ENCODE measurements at regions not wholly inside any gene's neighbourhood (a gene's known extent, or its start where the extent isn't known, plus 50 kb on each side); places are given as distances from the start of the nearest gene placed in this dataset.
"Not testable (repeated sequence)": the region's sequence is repeated elsewhere in the genome, so short reads cannot be mapped to it uniquely, and the experiment has no call there.

DNA sequence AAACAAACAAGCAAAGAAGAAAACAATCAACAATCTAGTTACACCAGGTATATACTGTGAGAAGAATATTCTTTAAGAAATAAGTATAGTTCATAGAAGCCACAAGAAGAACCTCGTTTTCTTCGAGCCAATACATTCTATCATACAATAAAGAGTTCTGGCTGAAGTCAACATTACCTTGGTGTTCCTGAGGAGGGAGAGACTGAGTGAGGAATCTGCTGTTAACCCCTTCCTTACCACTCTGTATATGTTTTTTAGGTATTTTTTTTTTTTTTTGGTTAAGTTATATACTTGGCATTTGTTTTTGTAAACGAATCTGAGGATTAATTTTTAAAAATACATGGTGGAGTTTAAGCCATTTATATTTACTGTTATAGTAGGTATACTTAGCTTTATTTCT, 412.5 kb downstream of the NUP35 start:
- DNase-seq, result no peak

DNA sequence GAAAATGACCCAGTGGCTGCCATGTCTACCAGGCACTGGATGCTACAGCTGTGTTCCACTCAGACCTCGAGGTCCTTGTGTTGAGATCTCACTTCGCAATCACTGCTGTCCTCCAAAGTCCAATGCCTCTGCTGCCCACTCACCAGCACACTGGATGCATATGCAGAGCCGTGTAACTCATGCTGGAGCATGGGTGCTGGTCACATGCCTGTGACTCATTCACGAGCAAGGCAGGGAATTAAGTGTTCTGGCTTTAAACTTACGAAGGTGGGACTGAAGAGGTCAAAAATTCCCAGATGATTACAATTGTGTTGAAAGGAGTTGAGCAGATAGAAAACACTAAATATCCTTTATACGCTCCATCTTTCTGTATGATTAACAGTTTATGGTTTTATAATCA, 417.5 kb downstream of the NUP35 start:
- no peak for DNase-seq

- DNase-seq, result no peak
Measured at GRCh38 chr2:183542606-183543005, 418.4 kb downstream of the NUP35 start.

- DNase-seq, result no peak
Measured at GRCh38 chr2:183543222-183543621, 419.0 kb downstream of the NUP35 start.

- DNase-seq, result no peak
Measured at GRCh38 chr2:183543731-183544130, 419.5 kb downstream of the NUP35 start.

DNA sequence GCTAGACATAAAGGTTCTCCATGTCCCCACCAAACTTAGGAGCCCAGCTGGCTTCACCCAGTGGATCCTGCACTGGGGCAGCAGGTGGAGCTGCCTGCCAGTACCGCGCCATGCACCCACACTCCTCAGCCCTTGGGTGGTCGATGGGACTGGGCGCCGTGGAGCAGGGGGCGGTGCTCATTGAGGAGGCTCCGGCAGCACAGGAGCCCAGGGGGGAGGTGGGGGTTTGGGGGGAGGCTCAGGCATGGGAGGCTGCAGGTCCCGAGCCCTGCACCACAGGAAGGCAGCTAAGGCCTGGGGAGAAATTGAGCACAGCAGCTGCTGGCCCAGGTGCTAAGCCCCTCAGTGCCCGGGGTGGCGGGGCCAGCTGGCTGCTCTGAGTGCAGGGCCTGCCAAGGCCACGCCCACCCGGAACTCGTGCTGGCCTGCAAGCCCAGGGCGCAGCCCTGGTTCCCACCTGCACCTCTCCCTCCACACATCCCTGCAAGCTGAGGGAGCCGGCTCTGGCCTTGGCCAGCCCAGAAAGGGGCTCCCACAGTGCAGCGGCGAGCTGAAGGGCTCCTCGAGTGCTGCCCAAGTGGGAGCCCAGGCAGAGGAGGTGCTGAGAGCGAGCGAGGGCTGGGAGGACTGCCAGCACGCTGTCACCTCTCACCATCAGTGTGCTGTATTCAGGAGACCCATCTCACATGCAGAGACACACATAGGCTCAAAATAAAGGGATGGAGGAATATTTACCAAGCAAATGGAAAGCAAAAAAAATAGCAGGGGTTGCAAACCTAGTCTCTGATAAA, 422.5 kb downstream of the NUP35 start:
- not testable (repeated sequence) for DNase-seq

DNA sequence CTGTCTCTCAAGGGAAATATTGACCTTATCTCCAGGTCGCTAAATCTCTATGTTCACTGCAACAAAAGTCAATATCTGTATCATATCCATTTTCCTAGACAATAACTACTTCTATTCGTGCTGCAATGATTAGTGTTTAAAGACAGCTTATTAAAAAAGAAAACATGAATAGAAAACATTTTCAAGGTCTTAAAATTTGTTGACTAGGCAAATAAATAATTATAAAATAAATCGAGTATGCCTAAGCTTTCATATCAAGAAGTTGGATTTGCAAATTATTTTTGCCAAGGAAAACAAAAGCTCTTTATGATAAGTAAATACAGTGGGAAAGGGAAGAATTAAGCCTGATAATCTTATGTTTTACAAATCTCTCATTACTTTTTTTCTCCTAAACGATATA, 428.5 kb downstream of the NUP35 start:
- no peak for DNase-seq

- no peak for DNase-seq
Measured at GRCh38 chr2:183564726-183565125, 440.5 kb downstream of the NUP35 start.

- DNase-seq, result no peak
Measured at GRCh38 chr2:183575481-183575880, 451.2 kb downstream of the NUP35 start.

GRCh38 chr2:183579686-183580085, 455.4 kb downstream of the NUP35 start:
- no peak for DNase-seq

DNA sequence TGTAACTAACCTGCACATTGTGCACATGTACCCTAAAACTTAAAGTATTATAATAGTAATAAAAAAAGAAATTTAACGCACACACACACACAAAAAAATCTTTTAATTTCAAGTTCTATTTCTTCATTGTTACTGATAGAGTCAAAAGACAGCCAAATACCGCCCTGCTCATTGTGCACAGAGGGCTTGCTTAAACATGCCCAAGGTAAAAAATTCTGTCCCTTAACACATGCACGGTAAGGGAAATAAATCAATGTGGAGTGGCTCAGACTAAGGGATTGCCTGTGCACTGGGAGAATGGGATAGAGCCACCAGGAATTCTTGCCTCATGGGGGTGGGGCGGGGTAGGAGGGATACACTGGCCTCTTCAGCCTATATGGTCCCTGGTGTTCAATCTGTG, 468.0 kb downstream of the NUP35 start:
- DNase-seq, result no peak

- DNase-seq, result no peak
Measured at GRCh38 chr2:183594150-183594549, 469.9 kb downstream of the NUP35 start.

GRCh38 chr2:183597841-183598240, 473.6 kb downstream of the NUP35 start:
- no peak for DNase-seq

DNA sequence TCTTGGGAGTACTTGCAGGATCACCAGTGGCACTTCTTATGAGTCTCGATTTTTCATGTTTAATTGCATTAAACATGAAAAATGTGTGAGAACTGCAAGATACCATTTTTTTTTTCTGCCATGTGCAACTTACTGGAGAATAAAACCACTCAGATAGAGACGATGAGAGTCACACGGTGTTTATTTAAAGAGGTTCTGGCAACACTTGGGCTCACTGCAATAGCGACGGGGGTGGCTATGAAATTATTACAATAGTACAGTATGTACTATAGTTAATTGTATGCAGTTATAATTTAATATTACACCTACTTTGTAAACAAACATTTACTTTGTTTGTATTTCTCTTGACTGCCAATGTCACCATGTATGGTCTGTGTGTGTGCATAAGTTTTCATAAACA, 479.8 kb downstream of the NUP35 start:
- DNase-seq, result no peak

DNA sequence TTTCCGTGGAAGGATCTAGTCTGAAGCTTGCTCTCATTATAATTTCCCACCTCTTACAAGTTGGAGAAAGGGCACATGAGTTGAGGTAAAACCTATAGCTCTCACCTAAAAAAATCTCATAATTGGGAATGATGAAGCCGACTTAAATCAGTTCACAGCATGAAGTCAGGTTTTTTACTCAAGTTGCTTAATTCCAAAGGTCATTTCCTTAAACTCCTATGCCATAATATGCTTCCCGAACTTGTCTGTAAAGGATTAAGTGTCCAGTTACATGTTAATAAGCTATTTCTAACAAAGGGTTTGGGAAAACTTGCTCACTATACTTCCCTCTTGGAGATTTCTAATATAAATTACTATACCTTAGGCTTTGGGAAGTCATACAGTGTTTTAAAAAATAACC, 481.2 kb downstream of the NUP35 start:
- no peak for DNase-seq

DNA sequence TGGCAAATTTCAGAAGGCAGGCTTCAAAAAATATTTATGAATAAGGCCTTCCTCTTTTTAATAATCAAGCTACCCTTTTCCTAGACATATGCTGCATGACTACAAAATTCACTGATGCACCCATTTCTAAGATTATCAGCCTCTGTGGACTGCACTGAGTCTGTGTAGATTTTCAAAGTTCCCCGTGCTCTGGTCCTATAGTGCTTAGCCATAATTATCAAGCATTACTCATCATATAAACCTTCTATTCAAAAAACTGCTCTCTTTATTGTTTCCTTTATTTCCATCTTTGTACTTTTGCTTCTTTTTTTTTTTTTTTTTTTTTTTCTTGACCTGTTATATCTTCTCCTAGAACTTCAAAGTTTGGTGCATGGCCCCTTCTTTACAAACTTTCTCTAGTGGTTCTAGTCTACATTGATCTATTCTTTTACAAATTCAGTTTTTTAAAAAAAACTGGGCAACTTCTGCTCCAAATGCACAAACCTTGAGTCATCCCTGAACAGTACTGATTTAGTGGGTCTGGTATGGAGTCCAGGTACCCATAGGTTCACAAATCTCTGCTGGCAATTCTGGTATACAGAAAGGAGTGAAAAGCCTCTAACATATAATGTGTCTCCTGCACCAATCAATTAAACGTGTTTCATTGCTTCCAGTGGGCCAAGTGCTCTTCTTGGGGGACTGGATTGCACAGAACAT, 481.9 kb downstream of the NUP35 start:
- DNase-seq, result no peak

DNA sequence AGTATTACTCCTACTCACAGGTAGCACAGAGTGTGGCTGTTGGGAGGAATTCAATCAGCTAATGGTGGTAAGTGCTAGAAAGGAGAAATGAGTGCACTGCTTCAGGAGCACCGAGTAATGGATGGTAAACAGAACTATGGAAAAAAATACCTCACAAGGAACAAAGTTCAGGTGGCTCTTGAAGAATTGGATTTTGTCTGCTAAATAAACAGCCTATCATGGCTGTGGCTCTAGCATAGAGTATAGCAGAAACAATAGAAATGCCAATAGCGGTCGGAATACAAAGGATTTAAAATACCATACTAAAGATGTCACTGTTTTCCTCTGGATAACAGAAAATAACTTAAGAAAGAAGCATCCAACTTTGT, 482.5 kb downstream of the NUP35 start:
- DNase-seq, result no peak

GRCh38 chr2:183607995-183608394, 483.8 kb downstream of the NUP35 start:
- DNase-seq, result no peak

GRCh38 chr2:183608747-183609146, 484.5 kb downstream of the NUP35 start:
- DNase-seq, result no peak

- DNase-seq, result no peak
Measured at GRCh38 chr2:183610724-183611123, 486.5 kb downstream of the NUP35 start.

DNA sequence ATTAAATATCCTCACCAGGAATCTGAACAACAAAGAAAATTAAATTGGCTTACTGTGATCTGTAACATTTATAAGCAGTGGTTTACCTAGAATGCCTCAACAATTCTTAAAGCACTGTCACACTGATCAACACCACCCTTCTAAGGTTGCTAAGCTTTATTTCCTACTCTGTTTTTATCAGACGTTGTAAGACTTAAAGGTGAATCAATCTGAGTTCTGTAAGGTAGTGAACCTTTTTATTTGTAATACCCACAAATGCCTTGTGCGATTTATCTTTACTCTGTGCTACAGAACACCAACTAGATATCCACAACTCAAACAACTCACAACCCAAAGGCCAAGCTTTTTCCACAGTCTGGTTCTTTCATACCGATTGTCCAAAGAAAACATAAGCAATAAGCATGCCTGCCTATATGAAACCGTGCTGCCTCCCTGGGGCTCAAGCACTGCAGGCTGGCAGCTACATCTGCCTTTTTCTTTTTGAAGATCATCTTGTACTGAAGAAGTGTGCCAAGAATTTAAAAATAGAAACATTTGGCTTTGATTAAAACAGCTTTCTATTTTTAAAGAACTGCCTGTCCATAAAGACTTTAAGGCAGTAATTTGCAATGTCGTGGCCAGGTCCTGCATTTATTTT, 490.7 kb downstream of the NUP35 start:
- DNase-seq, result no peak

DNA sequence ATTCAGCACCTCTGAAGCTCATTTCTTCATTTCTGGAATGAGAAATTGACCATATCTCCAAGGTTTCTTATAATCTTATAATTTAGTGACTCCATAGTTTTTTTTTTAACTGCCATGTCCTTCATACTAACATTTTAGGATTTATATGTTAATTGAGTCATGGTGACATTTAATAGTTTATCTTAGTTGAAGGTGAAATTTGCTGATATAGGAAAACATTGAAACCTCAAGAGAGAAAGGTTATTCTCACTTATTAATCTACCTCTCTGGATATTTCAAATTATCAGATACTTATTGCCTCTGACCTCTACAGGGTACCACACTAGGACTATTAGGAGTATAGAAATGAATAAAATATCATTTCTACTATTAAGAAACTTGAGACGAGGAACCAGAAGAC, 499.0 kb downstream of the NUP35 start:
- DNase-seq, result no peak

GRCh38 chr2:183630964-183631363, 506.7 kb downstream of the NUP35 start:
- DNase-seq, result no peak

DNA sequence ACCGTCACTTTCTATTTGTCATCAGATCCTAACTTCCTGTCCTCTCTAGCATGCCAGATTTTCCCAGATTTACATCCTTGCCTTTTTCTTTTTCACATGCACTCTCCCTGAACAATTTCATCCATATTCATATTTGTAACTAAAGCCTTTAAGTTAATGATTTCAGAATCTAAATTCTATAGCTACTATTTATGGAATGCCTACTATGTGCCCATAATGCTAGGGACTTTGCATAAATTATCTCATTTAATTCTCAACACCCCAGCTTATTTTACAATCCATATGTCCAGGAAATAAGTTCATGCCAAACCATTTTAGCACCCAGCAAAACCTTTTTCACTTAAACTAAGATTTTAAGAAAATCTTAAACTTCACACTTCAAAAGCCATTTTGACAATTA, 531.9 kb downstream of the NUP35 start:
- DNase-seq, result no peak
